ENCODE measurements at regions not wholly inside any gene's neighbourhood (a gene's known extent, or its start where the extent isn't known, plus 50 kb on each side); places are given as distances from the start of the nearest gene placed in this dataset.

DNA sequence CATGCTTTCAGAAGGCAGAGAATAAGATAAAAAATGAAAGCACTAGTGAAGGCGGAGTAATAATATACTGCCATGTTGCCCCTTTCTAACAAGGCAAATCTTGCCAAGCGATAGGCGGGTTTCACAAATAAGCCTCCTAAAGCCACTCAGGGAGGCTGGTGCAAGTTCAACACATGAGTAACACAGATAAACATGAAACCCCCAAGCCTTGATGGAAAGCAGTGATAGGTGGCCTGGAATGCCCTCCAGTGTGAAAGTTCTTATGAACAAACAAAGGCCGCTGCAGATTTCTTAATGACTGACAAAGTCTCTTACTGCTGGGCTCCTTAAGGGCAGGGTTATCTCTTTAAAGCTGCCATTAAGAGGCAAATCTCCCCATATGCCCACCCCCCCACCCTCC lies 154.7 kb downstream of the ZDHHC21 start:
- no peak overlapping the region for H3K4me3 ChIP-seq
- no peak for DNase-seq (ENCODE audit: low spot score in 2 of 2)
- no peaks in the 10 kb centered on the region for H3K9me3 ChIP-seq
- no peaks in the 10 kb centered on the region for H3K4me1 ChIP-seq
- no peaks in the 10 kb centered on the region for H3K27me3 ChIP-seq
- no peak overlapping the region for H3K27ac ChIP-seq
- no peaks in the 10 kb centered on the region for H3K36me3 ChIP-seq
- TF ChIP-seq, protein P1, sequence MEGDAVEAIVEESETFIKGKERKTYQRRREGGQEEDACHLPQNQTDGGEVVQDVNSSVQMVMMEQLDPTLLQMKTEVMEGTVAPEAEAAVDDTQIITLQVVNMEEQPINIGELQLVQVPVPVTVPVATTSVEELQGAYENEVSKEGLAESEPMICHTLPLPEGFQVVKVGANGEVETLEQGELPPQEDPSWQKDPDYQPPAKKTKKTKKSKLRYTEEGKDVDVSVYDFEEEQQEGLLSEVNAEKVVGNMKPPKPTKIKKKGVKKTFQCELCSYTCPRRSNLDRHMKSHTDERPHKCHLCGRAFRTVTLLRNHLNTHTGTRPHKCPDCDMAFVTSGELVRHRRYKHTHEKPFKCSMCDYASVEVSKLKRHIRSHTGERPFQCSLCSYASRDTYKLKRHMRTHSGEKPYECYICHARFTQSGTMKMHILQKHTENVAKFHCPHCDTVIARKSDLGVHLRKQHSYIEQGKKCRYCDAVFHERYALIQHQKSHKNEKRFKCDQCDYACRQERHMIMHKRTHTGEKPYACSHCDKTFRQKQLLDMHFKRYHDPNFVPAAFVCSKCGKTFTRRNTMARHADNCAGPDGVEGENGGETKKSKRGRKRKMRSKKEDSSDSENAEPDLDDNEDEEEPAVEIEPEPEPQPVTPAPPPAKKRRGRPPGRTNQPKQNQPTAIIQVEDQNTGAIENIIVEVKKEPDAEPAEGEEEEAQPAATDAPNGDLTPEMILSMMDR (IDR thresholded peaks at IDR 0.05), result no peak
- intact Hi-C loops (cut with DNase I), result no loop called here

- no peaks in the 10 kb centered on the region for H3K4me1 ChIP-seq
- no peaks in the 10 kb centered on the region for H3K9me3 ChIP-seq
- no peaks in the 10 kb centered on the region for H3K27me3 ChIP-seq
- intact Hi-C loops (cut with DNase I), result no loop called here
- TF ChIP-seq, protein P1 (IDR thresholded peaks at IDR 0.05), result no peak
- H3K36me3 ChIP-seq, result no peaks in the 10 kb centered on the region
- no peak overlapping the region for H3K4me3 ChIP-seq
- no peak for DNase-seq (ENCODE audit: low spot score in 2 of 2)
- no peak overlapping the region for H3K27ac ChIP-seq
Observed at GRCh38 chr9:14535161-14535955, 157.9 kb downstream of the ZDHHC21 start.

DNA sequence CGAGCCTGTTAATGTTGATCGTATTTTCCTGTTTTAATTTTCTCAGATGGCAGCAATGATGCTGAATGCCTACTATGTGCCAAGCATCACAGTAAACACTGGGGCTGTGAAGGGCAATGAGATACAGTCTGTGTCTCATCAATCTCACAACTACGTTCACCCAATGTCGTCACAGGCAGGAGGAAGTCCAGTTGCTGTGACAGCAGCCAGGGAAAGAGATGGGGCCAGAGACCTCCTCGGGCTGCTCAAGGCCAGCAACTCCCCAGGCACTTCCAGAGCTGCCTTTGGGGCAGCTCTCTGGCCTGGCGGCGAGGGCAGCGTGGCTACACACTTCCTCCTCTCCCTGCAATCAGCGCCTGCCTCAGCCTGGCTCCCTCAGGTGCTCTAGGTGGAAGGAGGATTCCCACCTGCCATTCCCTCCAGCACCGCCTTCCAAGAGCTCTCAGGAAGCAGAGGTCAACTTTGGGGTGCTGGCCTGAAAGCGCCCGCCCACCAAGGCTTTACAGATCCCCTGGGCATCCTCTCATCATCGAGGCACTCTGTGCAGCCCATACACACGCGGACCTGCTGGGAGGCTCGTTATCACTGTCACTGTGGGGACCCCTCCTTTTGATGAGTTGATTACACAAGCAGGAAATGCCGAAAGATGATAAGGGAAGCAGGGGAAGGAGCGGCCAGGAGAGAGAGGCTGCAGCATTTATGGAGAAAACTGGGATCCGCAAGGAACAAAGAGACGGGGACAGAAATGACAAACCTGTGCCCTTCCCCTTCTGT lies 159.2 kb downstream of the ZDHHC21 start:
- Histone ChIP-seq H3K4me3 (no peak overlapping the region), H3K9me3 (no peaks in the 10 kb centered on the region), H3K27ac (no peak overlapping the region), H3K4me1 (no peaks in the 10 kb centered on the region), H3K36me3 (no peaks in the 10 kb centered on the region), H3K27me3 (no peaks in the 10 kb centered on the region)
- intact Hi-C loops (cut with DNase I), result no loop called here
- DNase-seq (ENCODE audit: low spot score in 2 of 2), result no peak
- TF ChIP-seq, protein P1 (IDR thresholded peaks at IDR 0.05), result no peak

GRCh38 chr9:14532456-14533115 lies 160.6 kb downstream of the ZDHHC21 start:
- no peaks in the 10 kb centered on the region for H3K9me3 ChIP-seq
- intact Hi-C loops (cut with DNase I), result no loop called here
- no peak for DNase-seq (ENCODE audit: low spot score in 2 of 2)
- no peaks in the 10 kb centered on the region for H3K4me1 ChIP-seq
- no peak overlapping the region for H3K27ac ChIP-seq
- no peaks in the 10 kb centered on the region for H3K27me3 ChIP-seq
- no peaks in the 10 kb centered on the region for H3K36me3 ChIP-seq
- H3K4me3 ChIP-seq, result no peak overlapping the region
- TF ChIP-seq, protein P1 (IDR thresholded peaks at IDR 0.05), result no peak

GRCh38 chr9:14531341-14532269 lies 161.6 kb downstream of the ZDHHC21 start:
- H3K4me1 ChIP-seq, result no peaks in the 10 kb centered on the region
- H3K27ac ChIP-seq, result no peak overlapping the region
- no peaks in the 10 kb centered on the region for H3K36me3 ChIP-seq
- DNase-seq (ENCODE audit: low spot score in 2 of 2), result no peak
- no peaks in the 10 kb centered on the region for H3K27me3 ChIP-seq
- intact Hi-C loops (cut with DNase I), result no loop called here
- H3K9me3 ChIP-seq, result no peaks in the 10 kb centered on the region
- no peak overlapping the region for H3K4me3 ChIP-seq
- TF ChIP-seq, protein P1 (IDR thresholded peaks at IDR 0.05), result no peak
